BE2C (cell line): ENCODE measurements at regions not wholly inside any gene's neighbourhood (a gene's known extent, or its start where the extent isn't known, plus 50 kb on each side); places are given as distances from the start of the nearest gene placed in this dataset.

Source experiments
- DNase-seq: peaks from one replicate; pipeline ENCODE4 v3.0.0-alpha.2; 2020
- H3K27me3 ChIP-seq: fragments of 250-450 bp; sonication (Bioruptor Pico); 2 replicates; pipeline ENCODE4 v1.5.1; 2020; ENCODE audit warnings: mild to moderate bottlenecking
- H3K36me3 ChIP-seq: fragments of 250-450 bp; sonication (Bioruptor Pico); 2 replicates; pipeline ENCODE4 v1.5.1; 2020; ENCODE audit warnings: mild to moderate bottlenecking
- H3K4me1 ChIP-seq: fragments of 250-450 bp; sonication (Bioruptor Pico); 2 replicates; pipeline ENCODE4 v1.5.1; 2020
- H3K4me3 ChIP-seq: 2 replicates; pipeline ENCODE4 v1.5.1; 2011; ENCODE audit warnings: low read depth, low read length
- H3K9me3 ChIP-seq: fragments of 250-450 bp; sonication (Bioruptor Pico); 2 replicates; pipeline ENCODE4 v1.5.1; 2020
- CTCF ChIP-seq: IDR thresholded peaks from 2 replicates; pipeline ENCODE4 v1.5.1; 2012; ENCODE audit warnings: mild to moderate bottlenecking, low read depth, low read length

- Histone ChIP-seq H3K27me3 (no peaks in the 10 kb centered on the region), H3K9me3 (no peaks in the 10 kb centered on the region), H3K36me3 (no peaks in the 10 kb centered on the region), H3K4me1 (no peaks in the 10 kb centered on the region), H3K4me3 (no peak overlapping the region)
- no peak for TF ChIP-seq CTCF
- no peak for DNase-seq
Observed at GRCh38 chr6:17006543-17006942, 95.3 kb upstream of the STMND1 start.

GRCh38 chr6:17004269-17004668, 97.6 kb upstream of the STMND1 start:
- DNase-seq: no peak
- no peak for TF ChIP-seq CTCF
- Histone ChIP-seq H3K36me3 (no peaks in the 10 kb centered on the region), H3K4me3 (no peak overlapping the region), H3K4me1 (no peaks in the 10 kb centered on the region), H3K9me3 (no peaks in the 10 kb centered on the region), H3K27me3 (no peaks in the 10 kb centered on the region)

GRCh38 chr6:17002123-17002522, 99.7 kb upstream of the STMND1 start:
- TF ChIP-seq CTCF: no peak

GRCh38 chr6:17001188-17001587, 100.7 kb upstream of the STMND1 start:
- Histone ChIP-seq H3K4me1 (no peaks in the 10 kb centered on the region), H3K27me3 (no peaks in the 10 kb centered on the region), H3K36me3 (no peaks in the 10 kb centered on the region), H3K9me3 (no peaks in the 10 kb centered on the region), H3K4me3 (no peak overlapping the region)
- no peak for DNase-seq
- no peak for TF ChIP-seq CTCF

More at GRCh38 chr6:17002123-17002522, 99.7 kb upstream of the STMND1 start:
- Histone ChIP-seq H3K9me3 (no peaks in the 10 kb centered on the region), H3K27me3 (no peaks in the 10 kb centered on the region), H3K4me3 (no peak overlapping the region), H3K4me1 (no peaks in the 10 kb centered on the region), H3K36me3 (no peaks in the 10 kb centered on the region)
- DNase-seq: no peak

- no peaks in the 10 kb centered on the region for H3K27me3 ChIP-seq
- TF ChIP-seq CTCF: no peak
- no peaks in the 10 kb centered on the region for H3K9me3 ChIP-seq
- H3K4me1 ChIP-seq: no peaks in the 10 kb centered on the region
- no peaks in the 10 kb centered on the region for H3K36me3 ChIP-seq
- no peak overlapping the region for H3K4me3 ChIP-seq
- DNase-seq: no peak
Observed at GRCh38 chr6:16999491-17000436, 102.1 kb upstream of the STMND1 start.

GRCh38 chr6:16998461-16998860, 103.4 kb upstream of the STMND1 start:
- H3K4me1 ChIP-seq: no peaks in the 10 kb centered on the region
- no peak for TF ChIP-seq CTCF
- H3K36me3 ChIP-seq: no peaks in the 10 kb centered on the region
- no peaks in the 10 kb centered on the region for H3K27me3 ChIP-seq
- no peaks in the 10 kb centered on the region for H3K9me3 ChIP-seq
- H3K4me3 ChIP-seq: no peak overlapping the region
- DNase-seq: no peak
